Skin of body (tissue), 1 donor: ENCODE measurements at regions not wholly inside any gene's neighbourhood (a gene's known extent, or its start where the extent isn't known, plus 50 kb on each side); places are given as distances from the start of the nearest gene placed in this dataset.
"Not testable (repeated sequence)": the region's sequence is repeated elsewhere in the genome, so short reads cannot be mapped to it uniquely, and the experiment has no call there.

Experiments
- DNase-seq: peaks from one replicate; lab custom pipeline; 2025; lab: John Stamatoyannopoulos, UW

DNA sequence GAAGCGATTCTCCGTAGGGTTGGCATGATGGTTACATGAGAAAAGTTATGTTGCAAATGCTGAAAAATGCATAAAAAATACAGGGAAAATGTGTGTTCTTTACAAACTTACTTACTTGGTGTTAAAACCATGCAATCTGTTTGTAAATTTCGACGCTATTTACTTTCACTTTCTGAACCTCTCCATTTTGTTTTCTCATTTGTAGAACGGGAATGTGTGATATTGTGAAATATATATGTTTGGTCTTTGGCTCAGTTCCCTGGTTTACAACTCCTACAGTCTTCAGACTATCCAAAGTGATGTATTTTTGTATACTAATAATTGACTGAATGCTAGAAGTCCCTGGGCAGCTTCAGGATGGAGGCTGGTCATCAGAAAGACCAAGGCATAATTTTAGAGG is 982.3 kb downstream of the ADGRL2 start:
- no peak for DNase-seq

DNA sequence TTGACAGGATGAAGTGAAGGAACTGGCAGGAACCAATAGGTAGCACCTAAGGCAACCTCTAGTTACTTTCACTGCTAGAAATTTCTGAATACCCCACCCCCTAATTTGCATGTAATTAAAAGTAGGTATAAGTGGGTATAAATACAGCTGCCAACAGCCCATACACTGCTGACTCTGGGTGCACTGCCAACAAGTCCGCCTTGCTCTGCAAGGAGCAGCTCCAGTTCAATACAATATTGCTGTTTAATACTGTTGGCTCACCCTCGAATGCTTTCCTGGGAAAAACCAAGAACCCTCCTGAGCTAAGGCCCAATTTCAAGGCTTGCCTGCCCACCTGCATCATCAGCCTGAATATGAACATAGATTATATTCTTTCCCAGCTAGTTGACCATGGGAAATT is 981.9 kb downstream of the ADGRL2 start:
- no peak for DNase-seq

DNA sequence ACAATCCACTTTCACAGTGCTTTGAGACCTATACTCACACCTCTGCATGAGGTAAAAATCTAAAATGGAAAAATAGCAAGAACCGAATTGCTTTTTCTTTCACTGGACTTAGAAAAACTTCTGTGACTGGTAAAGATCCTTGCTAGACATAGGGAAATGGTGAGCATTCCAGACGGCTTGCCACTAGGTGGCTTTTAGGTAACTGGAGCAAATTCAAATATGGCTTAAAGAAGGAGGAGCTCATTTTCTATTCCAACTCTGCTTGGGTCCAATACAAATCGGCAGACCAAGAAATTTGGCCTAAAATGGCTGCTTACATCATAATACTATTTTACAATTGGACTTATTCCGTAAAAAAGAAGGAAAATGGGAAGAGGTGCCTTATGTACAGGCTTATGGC is 977.9 kb downstream of the ADGRL2 start:
- DNase-seq = no peak

DNA sequence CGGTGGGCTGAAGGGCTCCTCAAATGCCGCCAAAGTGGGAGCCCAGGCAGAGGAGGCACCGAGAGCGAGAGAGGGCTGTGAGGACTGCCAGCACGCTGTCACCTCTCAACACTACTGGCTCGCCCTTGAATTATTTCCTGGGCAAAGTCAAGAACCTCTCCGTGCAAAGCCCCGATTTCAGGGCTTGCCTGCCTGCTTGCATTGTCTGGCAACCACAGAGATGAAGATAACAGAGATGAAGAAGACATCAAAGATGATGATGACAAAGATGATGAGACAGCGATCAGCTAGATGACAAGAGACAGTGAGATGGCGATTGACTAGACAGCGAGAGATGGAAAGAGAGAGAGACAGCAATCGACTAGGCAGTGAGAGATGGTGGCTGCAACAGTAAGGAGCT is 976.5 kb downstream of the ADGRL2 start:
- DNase-seq = no peak

DNA sequence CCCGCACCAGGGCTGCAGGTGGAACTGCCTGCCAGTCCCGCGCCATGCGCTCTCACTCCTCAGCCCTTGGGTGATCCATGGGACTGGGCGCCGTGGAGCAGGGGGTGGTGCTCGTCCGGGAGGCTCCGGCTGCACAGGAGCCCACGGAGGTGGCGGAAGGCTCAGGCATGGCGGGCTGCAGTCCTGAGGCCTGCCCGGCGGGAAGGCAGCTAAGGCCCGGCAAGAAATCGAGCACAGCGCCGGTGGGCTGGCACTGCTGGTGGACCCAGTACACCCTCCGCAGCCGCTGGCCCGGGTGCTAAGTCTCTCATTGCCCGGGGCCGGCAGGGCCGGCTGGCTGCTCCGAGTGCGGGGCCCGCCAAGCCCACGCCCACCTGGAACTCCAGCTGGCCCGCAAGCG is 976.0 kb downstream of the ADGRL2 start:
- not testable (repeated sequence) for DNase-seq

DNA sequence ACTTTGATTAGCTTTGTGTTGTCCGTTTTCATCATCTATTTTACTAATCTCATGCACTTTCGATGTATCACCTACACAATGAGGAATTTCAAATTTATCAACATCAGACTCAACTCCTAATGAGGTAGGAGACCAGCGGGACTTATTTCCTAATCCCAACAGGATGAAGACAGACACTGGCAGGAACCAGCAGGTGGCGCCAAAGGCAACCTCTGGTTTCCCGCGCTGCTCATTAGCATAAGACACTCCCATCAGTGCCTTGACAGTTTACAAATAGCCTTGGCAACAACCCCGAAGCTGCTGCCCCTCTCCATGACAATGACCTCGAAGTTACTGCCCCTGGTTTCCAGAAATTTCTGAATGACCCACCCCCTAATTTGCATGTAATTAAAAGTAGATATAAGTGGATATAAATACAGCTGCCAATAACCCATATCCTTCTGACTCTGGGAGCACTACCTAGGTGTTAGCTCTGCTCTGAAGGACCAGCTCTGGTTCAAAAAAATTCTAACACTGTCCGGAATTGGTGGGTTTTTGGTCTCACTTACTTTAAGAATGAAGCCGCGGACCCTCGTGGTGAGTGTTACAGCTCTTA is 974.8 kb downstream of the ADGRL2 start:
- DNase-seq = no peak

DNA sequence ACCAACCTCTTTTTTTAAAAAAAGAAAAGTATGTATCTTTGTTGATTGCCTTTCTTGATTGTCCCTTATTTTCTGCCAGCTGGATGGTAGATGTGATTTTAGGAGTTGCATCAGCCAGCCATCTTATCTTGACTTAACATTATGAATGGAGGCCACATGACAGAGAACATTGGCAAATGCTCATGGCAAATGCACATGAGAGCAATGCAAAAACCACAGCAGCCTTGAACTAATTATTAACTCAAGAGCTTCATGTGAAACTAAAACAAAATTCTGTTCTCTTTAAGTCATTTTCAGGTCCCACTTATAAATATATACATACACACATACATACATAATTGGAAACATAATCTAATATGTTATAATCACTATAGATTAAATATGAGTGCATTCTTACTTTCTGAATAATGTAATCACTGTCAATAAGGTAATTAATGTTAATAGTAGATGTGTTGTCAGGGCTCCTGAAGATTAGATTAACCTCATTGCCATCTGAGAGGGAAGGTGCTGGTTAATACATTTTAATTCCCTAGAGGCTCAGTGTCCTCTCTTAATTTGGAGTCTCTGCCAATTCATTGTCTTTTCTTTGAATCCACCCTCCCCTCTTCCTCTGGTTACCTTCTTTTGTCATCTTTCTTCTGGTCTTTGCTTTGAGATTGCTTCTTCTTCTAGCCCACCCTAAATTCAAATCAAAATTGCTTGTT is 962.2 kb downstream of the ADGRL2 start:
- no peak for DNase-seq

DNA sequence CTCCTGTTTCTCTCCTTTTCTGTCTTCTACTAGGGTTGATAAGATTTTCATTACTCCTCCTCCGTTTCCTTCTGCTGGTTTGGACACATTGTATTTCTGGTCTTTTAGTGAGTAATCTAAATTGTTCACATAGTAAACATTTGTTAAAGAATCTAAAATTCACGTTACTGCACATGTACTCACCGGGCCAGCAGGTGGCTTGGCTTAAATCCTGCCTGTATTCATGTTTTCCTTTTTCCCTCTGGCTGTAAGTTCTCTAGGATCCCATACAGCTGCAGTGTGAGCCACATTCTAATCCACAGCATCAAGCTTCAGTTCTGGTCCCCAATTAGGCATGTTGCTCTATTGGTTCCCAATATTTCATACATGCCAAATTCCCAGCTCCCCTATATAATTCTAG is 958.3 kb downstream of the ADGRL2 start:
- no peak for DNase-seq

DNA sequence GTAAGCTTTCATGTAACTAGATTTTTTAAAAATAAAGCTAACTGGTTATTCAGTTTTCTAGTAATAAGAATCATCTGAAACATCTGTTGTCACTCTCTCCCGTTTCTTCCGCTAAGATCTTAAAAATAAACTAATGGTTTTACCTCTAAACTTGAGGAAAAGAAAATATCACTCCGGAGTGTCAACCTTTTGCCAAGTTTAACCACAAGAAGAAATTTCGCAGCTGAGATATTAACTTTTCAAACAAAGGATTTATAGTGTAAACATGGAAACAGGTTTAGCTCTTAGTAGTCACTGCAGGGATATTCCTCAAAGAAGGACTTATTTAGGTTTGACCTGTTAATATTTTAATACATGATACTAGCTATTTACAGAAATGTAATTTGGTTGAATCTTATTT is 954.9 kb downstream of the ADGRL2 start:
- no peak for DNase-seq

DNA sequence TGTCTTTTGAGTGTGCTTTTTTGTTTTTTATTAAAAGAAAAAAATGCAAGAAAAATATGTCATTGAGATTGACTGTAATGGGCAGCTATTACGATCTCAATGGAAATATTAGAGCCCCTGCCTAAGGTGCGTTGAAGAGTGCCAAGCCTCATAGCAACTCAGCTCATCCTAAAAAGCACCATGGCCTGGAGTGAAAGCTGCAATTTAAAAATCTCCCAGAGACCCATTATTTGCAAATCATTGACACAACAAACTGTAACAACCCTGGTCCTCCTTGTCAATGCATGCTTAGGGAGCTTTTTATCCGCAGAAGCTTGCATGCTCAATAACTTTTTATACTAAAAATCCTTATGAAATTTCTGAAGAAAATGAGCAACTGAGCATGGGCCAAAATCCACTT is 954.5 kb downstream of the ADGRL2 start:
- DNase-seq = no peak

DNA sequence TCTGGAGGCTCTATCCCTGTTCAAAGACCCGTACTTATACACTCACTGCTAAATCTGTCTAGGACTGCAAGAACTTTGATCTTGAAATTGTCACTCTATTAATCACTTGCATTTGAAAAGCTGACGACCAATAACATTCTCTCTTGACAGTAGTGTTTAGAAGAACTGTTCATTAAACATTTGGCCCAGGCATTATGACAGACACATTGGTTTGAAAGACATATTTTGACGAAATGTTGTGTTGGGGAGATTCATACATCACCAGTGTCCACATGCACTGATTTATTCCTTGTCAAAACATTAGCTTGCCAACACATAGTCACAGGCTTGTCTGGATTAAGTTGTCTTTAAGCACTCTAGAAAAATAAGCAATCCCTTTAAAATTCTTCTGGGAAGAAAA is 951.3 kb downstream of the ADGRL2 start:
- no peak for DNase-seq

DNA sequence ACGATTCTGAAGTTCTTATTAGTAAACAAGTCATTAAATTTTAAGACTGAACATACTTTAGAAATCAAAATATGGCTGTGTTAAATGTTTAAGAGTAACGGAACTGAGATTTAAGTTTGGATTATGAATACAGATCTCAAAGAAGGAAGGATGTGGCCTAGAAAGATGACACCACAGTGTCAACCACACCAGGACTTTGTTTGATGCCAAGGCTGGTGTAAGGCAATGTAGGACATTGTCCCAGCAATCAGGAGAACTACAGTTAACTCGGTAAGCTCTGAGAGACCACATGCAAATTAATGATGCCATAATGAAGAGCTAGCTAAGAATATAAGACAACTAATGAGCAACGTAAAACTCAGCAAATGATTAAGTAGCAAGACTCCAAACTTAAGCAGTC is 932.9 kb downstream of the ADGRL2 start:
- DNase-seq = no peak

DNA sequence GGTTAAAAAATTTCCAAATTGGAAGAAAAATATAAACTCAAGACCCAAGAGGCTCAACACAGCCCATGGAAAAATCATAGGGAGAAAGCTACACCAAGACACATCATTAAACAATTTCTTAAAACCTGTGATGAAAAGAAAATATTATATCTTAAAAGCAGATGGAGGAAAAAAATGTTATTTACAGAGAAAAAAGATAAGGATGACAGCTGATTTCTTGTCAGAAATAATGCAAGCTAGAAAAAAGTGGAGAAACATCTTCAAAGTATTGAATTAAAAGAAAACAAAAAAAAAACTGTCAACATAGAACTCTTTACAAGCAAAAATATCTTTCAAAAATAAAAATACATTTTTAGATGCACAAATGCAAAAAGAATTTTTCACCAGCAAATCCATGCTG is 930.5 kb downstream of the ADGRL2 start:
- no peak for DNase-seq

DNA sequence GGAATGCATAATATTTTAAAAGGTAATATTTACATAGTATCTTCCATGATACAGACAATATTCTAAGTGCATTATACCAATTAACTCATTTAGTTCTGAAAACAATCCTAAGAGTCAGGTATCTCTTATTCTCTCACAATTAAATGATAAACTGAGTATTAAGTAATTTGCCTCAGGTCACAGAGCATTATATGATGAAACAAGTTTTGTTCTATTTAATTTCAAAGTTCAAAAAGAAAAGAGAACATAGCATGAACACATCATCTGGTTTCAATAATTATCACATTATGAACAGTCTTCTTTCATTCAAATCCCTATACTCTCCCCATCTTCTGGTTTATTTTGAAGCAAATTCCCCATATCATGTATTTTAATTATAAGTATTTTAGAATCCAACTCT is 927.5 kb downstream of the ADGRL2 start:
- no peak for DNase-seq

DNA sequence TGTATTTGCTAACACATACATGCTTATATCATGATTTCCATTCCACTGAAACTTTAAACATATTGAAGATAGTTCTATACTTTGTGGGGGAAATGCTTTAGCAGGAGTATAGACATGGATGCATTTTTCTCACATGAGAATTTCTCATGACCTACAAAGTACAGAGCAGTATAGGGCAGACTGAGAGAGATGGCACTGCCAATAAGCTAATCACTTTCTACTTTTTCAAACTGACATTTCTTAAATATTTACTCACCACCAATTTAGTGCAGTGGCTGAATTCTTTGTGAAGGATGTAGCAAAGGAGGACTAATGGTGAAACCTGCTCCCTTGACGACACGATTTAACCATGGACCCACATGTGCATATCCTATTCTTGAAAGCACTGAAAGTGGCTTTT is 923.5 kb downstream of the ADGRL2 start:
- DNase-seq = no peak

DNA sequence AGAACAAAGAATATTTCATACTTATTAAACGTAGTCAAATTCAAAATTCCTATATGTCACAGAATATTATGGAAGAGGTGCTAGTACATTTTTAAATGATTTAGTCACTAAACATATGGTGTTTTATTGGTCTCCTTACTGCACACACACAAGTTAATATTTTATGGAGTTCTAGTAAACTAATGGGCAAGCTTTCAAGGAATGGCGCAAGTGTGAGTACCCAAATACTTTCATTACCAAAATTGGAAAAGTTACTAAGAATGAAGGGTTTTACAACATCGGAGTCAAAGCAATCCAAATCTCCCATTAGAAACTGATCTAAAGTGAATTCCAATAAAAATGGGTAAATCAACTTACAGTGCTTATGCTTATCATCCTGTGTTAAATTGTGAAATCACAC is 921.9 kb downstream of the ADGRL2 start:
- DNase-seq = no peak

DNA sequence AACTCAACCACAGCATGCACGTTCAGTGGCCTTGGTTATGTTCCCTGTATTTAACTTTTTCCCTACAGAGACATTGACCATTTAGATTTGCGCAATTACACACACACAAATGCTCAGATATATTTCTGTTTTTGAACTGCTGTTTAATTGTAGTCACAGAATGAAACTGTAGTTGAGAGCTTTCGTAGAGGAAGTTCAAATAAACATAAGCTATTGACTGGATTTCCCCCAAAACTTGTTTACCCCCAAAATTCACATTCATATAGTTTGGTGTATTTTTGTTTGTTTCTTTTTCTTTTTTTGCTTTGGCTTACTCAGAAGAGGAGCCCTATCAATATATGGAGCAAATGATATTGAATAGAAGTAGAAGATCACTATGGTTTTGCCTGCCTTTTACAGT is 921.0 kb downstream of the ADGRL2 start:
- DNase-seq = no peak

DNA sequence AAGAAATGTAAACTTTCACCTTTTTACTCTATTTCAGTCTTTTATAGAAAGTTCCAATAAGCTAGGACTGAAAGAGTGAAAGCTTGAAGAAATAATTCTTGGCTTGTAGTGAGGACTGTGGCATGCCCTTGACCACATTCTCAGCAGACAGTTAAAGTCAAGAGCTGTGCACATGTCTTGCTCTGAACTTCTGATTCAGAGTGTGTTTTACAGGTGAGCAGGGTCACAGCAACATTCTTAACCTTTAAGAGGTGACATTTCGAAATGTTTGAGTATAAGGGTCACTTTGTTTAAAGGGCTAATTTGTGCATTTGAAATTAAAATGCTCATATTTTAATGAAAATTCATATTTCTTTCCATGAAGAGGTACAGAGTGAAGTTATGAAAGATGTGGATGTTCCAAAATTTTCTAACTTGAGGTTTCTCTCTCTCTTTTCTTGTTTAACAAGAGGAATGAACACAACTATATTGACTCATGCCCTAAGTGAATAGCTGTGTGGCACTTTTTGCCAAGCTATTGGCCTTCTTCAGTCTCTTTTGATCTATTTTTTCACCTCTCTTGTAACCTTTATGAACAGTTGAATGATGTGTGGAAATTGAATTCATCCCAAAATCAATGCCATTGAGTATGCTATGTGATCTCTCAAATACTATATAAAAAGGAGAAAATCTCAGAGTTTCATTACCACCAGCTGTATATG is 918.1 kb downstream of the ADGRL2 start:
- no peak for DNase-seq

DNA sequence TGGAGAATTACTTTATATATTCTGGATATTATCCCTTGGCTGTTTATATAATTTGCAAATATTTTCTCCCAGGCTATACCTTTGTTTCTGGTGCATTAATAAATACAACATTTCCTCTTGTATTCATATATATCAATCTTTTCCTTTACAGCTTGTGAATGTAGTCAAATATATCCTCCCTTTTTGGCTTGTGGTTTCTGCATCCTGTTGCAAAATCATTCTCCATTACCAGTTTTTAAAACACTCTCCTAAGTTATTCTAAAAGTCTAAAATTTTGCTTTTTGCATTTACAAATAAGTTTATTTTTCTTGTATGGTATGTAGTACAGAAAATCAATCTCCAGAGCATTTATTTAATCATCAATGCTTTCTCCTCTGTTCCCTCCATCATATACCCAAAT is 909.4 kb downstream of the ADGRL2 start:
- no peak for DNase-seq

DNA sequence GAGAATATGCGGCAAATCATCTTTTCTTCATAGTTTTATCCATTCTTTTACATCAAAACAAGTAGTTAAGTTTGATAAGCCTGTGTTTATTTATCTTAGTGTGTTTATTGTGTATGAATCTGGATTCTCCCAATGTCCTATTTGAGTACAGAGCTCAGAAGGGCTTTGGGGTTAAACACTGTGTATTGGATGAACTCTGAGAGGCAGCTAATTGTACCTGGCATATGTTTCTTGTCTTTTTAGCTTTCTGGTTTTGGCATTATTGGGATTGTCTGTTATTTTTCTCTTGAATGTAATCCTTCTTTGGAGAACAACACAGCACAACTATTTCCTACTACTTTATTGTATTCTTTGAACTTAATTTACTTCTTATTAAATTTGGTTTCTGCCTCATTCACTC is 906.9 kb downstream of the ADGRL2 start:
- no peak for DNase-seq

DNA sequence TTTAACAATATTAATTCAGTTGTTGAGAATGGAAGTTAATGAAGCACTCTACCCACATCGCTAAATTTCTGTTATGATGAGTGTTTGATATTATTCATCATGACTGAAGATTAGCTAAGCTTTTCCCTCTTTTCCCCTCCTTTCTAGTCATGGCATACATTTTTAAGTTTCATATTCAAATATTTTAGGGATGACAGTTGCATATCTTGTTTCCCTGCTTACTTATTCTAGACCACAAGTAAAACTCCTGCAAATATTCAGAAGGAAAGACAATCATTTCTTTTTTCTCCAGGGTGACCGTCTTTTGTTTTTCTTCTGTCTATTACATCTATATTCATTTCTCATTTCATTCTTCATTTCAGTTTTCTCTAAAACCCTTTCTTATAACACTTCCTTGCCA is 906.0 kb downstream of the ADGRL2 start:
- DNase-seq = no peak

DNA sequence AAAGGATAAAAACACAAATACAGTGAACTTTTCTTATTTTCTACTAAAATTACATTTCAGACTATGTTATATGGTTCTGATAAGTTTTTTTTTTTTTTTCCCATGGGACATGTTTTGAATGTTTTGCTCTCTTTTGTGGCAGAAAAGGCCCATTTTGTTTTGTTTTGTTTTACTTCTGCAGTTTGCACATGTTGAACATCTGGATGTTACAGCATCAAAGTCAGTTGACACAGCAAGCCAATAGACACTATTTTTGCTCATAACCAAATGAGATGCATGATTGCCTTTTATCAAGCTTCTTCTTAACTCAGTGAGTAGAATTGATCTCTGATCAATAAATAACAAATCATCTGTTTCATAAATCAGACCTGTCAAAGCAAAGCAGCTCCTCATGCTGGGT is 904.2 kb downstream of the ADGRL2 start:
- peak; percentile 82 for DNase-seq

DNA sequence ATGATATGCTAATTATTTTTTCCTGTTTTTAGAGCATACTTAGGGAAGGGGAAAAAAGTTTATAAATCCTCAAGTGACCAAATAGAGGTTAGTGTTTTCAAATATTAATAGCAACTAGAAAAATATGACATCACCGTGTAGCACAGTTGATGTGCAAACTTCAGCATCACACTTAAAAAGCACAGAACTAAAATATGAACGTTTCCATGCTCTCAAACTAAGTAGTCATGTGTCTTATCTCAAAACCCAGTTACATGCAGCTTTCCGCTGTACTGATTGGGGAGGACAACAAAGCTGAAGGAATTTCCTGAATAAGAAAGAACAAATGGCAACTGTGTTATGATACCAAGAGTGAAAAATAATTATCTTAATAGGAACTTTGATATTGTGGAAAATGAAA is 903.7 kb downstream of the ADGRL2 start:
- DNase-seq = peak; percentile 56
